Glutamatergic neuron (in vitro differentiated cells): ENCODE measurements at regions not wholly inside any gene's neighbourhood (a gene's known extent, or its start where the extent isn't known, plus 50 kb on each side); places are given as distances from the start of the nearest gene placed in this dataset.

Source experiments
- DNase-seq: peaks from one replicate; pipeline ENCODE4 v3.0.0; 2022
- H3K27ac Mint-ChIP-seq: one replicate; pipeline ENCODE4 v1.8.0; 2020; ENCODE audit warnings: mild to moderate bottlenecking, mixed read lengths, inconsistent platforms; ENCODE audit not compliant: unreplicated experiment
- H3K27me3 Mint-ChIP-seq: one replicate; pipeline ENCODE4 v1.8.0; 2020; ENCODE audit warnings: mild to moderate bottlenecking, moderate library complexity, mixed read lengths, inconsistent platforms; ENCODE audit not compliant: unreplicated experiment
- H3K36me3 Mint-ChIP-seq: one replicate; pipeline ENCODE4 v1.8.0; 2020; ENCODE audit warnings: mild to moderate bottlenecking, mixed read lengths, inconsistent platforms; ENCODE audit not compliant: unreplicated experiment
- H3K4me1 Mint-ChIP-seq: one replicate; pipeline ENCODE4 v1.8.0; 2020; ENCODE audit warnings: mild to moderate bottlenecking, low read depth, mixed read lengths, inconsistent platforms; ENCODE audit not compliant: unreplicated experiment
- H3K4me3 Mint-ChIP-seq: one replicate; pipeline ENCODE4 v1.8.0; 2020; ENCODE audit warnings: mild to moderate bottlenecking, mixed read lengths, inconsistent platforms; ENCODE audit not compliant: unreplicated experiment
- H3K9me3 Mint-ChIP-seq: one replicate; pipeline ENCODE4 v1.8.0; 2020; ENCODE audit warnings: mild to moderate bottlenecking, moderate library complexity, mixed read lengths, inconsistent platforms; ENCODE audit not compliant: unreplicated experiment
- TF ChIP-seq, protein P1 (sequence below): fragments of 200-600 bp; sonication (generic); IDR thresholded peaks from one replicate; pipeline ENCODE4 v1.5.0; 2021; ENCODE audit not compliant: partially characterized antibody, unreplicated experiment

DNA sequence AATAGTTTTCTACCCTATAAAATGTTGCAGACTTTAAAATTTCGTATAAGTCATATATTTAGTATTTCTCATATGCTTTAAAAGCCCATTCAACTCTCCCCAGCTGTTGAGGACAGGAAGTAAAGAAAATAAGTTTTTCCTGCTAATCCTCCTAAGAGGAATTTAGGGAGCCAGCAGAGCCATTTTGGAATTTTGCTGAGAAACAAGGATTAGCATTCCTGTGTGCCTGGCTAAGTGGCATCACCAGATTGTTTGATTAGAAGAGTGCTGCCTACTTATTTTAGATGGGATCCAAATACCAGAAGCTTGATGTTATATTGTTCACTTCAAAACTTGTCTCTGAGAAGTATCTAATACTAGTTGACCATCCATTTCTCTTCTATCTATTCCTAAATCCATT is 131.2 kb upstream of the HHIP start:
- DNase-seq: no peak
- Mint-ChIP-seq H3K4me3 (no peak overlapping the region), H3K27me3 (no peaks in the 10 kb centered on the region), H3K4me1 (no peaks in the 10 kb centered on the region), H3K9me3 (no peaks in the 10 kb centered on the region), H3K36me3 (no peaks in the 10 kb centered on the region), H3K27ac (no peak overlapping the region)
- TF ChIP-seq, protein P1, sequence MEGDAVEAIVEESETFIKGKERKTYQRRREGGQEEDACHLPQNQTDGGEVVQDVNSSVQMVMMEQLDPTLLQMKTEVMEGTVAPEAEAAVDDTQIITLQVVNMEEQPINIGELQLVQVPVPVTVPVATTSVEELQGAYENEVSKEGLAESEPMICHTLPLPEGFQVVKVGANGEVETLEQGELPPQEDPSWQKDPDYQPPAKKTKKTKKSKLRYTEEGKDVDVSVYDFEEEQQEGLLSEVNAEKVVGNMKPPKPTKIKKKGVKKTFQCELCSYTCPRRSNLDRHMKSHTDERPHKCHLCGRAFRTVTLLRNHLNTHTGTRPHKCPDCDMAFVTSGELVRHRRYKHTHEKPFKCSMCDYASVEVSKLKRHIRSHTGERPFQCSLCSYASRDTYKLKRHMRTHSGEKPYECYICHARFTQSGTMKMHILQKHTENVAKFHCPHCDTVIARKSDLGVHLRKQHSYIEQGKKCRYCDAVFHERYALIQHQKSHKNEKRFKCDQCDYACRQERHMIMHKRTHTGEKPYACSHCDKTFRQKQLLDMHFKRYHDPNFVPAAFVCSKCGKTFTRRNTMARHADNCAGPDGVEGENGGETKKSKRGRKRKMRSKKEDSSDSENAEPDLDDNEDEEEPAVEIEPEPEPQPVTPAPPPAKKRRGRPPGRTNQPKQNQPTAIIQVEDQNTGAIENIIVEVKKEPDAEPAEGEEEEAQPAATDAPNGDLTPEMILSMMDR: no peak

DNA sequence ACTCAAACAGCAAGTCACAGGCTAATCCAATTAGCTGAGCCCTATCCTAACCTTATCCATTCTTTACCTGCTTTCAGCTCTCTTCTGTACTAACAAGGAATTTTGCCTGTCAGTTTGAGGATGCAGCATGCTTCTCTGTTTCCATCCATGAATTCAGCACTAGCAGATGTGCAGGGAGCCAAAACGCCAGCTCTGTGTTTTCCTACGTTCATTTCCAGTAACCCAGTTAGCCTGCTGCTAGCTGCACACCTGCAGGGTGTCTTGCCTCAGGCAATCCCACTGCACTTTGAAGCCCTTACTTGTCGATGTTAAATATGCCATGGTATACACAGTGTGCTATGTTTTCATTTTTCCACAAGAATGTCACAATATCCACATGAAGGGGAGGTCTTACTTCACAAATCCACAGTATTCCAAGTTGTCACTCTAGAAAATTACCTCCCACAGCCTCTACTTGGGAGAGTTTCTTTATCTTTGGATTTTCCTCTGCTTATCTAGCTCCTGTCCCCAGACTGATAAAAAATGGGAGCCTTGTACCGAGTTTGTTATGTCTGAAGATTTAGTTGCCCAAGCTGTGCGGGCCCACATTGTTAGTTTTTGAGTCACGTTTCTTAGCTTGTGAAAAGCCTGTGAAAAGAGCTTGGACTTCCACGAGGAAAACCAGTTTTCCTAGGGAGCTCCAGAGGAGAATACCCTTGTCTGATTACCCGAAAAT is 127.6 kb upstream of the HHIP start:
- TF ChIP-seq, protein P1: no peak
- H3K27me3 Mint-ChIP-seq: no peaks in the 10 kb centered on the region
- H3K36me3 Mint-ChIP-seq: no peaks in the 10 kb centered on the region
- no peak overlapping the region for H3K4me3 Mint-ChIP-seq
- H3K4me1 Mint-ChIP-seq: no peaks in the 10 kb centered on the region
- DNase-seq: no peak
- no peaks in the 10 kb centered on the region for H3K9me3 Mint-ChIP-seq
- H3K27ac Mint-ChIP-seq: no peak overlapping the region

DNA sequence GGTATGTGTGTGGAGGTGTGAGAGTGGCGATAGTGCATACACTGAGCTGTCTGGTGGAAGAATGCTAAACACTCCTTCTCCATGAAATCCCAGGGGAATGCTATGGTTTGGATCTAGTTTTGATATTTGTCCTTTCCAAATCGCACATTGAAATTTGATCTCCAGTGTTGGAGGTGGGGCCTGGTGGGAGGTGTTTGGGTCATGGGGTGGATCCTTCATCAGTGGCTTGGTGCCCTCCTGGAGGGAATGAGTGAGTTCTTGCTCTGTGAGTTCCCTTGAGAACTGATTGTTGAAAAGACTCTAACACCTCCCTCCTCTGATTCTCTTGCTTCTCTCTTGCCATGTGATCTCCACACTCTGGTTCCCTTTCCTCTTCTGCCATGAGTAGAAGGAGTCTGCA is 114.1 kb upstream of the HHIP start:
- no peaks in the 10 kb centered on the region for H3K9me3 Mint-ChIP-seq
- TF ChIP-seq, protein P1: no peak
- no peak overlapping the region for H3K4me3 Mint-ChIP-seq
- no peak for DNase-seq
- H3K27me3 Mint-ChIP-seq: no peaks in the 10 kb centered on the region
- H3K27ac Mint-ChIP-seq: no peak overlapping the region
- H3K4me1 Mint-ChIP-seq: no peaks in the 10 kb centered on the region
- H3K36me3 Mint-ChIP-seq: no peaks in the 10 kb centered on the region

DNA sequence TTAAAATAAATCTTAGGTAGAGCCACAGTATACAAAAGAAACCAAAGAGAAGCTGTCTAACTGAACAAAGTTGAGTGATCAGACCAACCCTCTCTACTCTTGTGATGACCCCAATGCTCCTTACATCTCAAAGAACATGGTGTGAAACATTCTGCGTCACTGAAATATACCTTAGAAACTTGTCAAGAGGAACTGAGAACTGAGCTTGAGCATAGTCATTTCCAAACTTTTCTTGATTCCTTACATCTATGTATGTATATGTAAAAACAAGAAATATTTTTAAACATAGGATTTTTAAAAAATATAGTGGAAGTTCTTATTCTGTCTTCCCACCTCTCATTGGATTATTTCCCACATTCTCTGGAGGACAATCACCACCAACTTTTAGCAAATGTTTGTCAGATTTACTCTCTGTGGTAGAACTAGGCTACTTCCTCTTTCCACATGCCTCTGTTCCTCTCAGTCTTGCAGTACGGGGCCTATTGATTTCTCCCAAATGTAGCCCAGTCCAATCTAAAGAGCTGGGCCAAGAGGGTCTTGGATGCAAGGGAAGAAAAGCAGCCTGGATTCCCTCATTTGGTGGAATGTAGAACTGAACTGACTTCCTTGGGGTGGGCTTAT is 98.2 kb upstream of the HHIP start:
- Mint-ChIP-seq H3K4me3 (no peak overlapping the region), H3K27me3 (no peaks in the 10 kb centered on the region), H3K9me3 (no peaks in the 10 kb centered on the region), H3K36me3 (no peaks in the 10 kb centered on the region), H3K4me1 (no peaks in the 10 kb centered on the region), H3K27ac (no peak overlapping the region)
- DNase-seq: no peak
- TF ChIP-seq, protein P1: no peak

DNA sequence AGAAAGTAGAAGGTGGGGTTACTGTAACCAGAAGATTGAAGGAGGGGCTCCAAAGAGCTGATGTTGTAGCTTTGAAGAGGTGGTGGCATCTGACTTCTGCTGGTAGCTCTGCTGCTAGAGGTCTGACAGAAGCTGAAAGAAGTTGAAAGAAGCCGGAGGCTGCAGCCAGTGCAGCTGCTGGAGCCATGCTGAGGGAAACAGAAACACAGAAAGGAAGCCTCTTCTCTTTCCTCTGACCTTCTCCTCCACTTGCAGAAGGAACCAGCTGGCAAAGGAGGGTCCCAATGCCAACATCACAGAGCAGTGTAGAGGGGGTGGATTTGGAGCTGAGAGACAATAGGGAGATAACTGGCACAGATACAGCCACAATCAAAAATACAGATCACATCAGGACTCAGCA is 89.3 kb upstream of the HHIP start:
- peaks cover 2% of the 10 kb centered on the region for H3K27me3 Mint-ChIP-seq
- TF ChIP-seq, protein P1: no peak
- no peaks in the 10 kb centered on the region for H3K36me3 Mint-ChIP-seq
- H3K4me1 Mint-ChIP-seq: no peaks in the 10 kb centered on the region
- no peak overlapping the region for H3K4me3 Mint-ChIP-seq
- no peaks in the 10 kb centered on the region for H3K9me3 Mint-ChIP-seq
- no peak for DNase-seq
- H3K27ac Mint-ChIP-seq: no peak overlapping the region
